Caco-2 (cell line): ENCODE measurements at regions not wholly inside any gene's neighbourhood (a gene's known extent, or its start where the extent isn't known, plus 50 kb on each side); places are given as distances from the start of the nearest gene placed in this dataset.
"Not testable (repeated sequence)": the region's sequence is repeated elsewhere in the genome, so short reads cannot be mapped to it uniquely, and the experiment has no call there.

Source experiments
- BruUV-seq: library from RNA; stranded (reverse); fragments of 400-500 nt; replicated peaks from 2 replicates; lab custom pipeline; 2021; lab: Mats Ljungman, UMichigan
- CTCF ChIA-PET: fragments of 300-600 bp; sonication (Branson Sonifier 250); formaldehyde crosslinking; loops from one replicate; lab custom pipeline; 2022; ENCODE audit warnings: antibody characterized with exemption; lab: Charles Lee
- POLR2A ChIA-PET: fragments of 300-600 bp; sonication (Branson Sonifier 250); formaldehyde crosslinking; loops from one replicate; lab custom pipeline; 2022; ENCODE audit warnings: antibody characterized with exemption; lab: Charles Lee
- DNase-seq, 2 experiments: peaks; one replicate each; pipeline versions ENCODE4 v3.0.0 to v3.0.0-alpha.2; 2020 to 2022
- H3K27me3 ChIP-seq: replicated peaks from 2 replicates; pipeline ENCODE4 v1.6.0; 2011; ENCODE audit warnings: low read length; ENCODE audit not compliant: control insufficient read depth, insufficient read depth
- H3K36me3 ChIP-seq: 2 replicates; pipeline ENCODE4 v1.5.1; 2011; ENCODE audit warnings: low read length; ENCODE audit not compliant: control insufficient read depth, insufficient read depth
- H3K4me1 ChIP-seq: fragments of 250-450 bp; sonication (Bioruptor Pico); 2 replicates; pipeline ENCODE4 v1.5.1; 2020; ENCODE audit warnings: mild to moderate bottlenecking
- H3K4me3 ChIP-seq: 2 replicates; pipeline ENCODE4 v1.5.1; 2011; ENCODE audit warnings: low read depth, mild to moderate bottlenecking, control low read depth, low read length
- H3K9me3 ChIP-seq: fragments of 250-450 bp; sonication (Bioruptor Pico); 2 replicates; pipeline ENCODE4 v1.5.1; 2020; ENCODE audit warnings: mild to moderate bottlenecking, moderate library complexity
- H3K27ac Mint-ChIP-seq: one replicate; pipeline ENCODE4 v1.8.0; 2022; ENCODE audit warnings: mixed read lengths; ENCODE audit not compliant: unreplicated experiment
- H3K27me3 Mint-ChIP-seq: one replicate; pipeline ENCODE4 v1.8.0; 2022; ENCODE audit warnings: mixed read lengths; ENCODE audit not compliant: insufficient read depth, unreplicated experiment
- H3K36me3 Mint-ChIP-seq: one replicate; pipeline ENCODE4 v1.8.0; 2022; ENCODE audit warnings: mild to moderate bottlenecking, mixed read lengths; ENCODE audit not compliant: insufficient read depth, unreplicated experiment
- H3K4me1 Mint-ChIP-seq: one replicate; pipeline ENCODE4 v1.8.0; 2022; ENCODE audit warnings: low read depth, mixed read lengths; ENCODE audit not compliant: unreplicated experiment
- H3K4me3 Mint-ChIP-seq: one replicate; pipeline ENCODE4 v1.8.0; 2022; ENCODE audit warnings: mild to moderate bottlenecking, moderate library complexity, mixed read lengths; ENCODE audit not compliant: unreplicated experiment
- H3K9me3 Mint-ChIP-seq: one replicate; pipeline ENCODE4 v1.8.0; 2022; ENCODE audit warnings: mixed read lengths; ENCODE audit not compliant: unreplicated experiment
- intact Hi-C: fragments of 100-400 bp; cut with micrococcal nuclease; formaldehyde crosslinking; loops from one replicate; pipeline ENCODE4 v1.10.0; 2022; ENCODE audit not compliant: unreplicated experiment
- TF ChIP-seq, protein P1 (sequence below), 2 experiments: fragments of 200-600 bp in 1 of 2; IDR thresholded peaks; 1 replicate in 1 of 2; 2 replicates in 1 of 2; pipeline versions ENCODE4 v1.5.1 to v1.8.0; 2011 to 2022; ENCODE audit warnings: antibody characterized with exemption in 1 of 2, control low read depth in 1 of 2, inconsistent platforms in 1 of 2, low read depth in 1 of 2, low read length in 1 of 2, mild to moderate bottlenecking in 1 of 2, moderate library complexity in 1 of 2; ENCODE audit not compliant: insufficient read depth in 1 of 2, severe bottlenecking in 1 of 2, unreplicated experiment in 1 of 2

DNA sequence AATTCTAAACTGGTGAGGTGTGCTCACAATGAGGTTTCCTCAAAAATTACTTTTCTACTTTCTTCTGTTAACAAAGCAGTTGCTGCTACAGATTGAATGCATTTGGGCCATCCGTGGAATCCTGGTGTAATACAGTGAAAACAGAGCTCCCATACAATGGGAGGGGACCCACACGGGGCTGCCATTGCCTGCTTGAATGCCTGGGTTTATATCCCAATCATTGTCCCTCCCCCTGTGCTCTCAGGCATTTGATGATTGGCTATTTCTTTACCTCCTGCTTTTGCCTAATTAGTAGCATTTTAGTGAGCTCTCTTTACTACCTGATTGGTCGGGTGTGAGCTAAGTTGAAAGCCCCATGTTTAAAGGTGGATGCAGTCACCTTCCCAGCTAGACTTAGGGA lies 52.9 kb upstream of the CSF1 start:
- H3K9me3 Mint-ChIP-seq, BruUV-seq, H3K36me3 Mint-ChIP-seq, H3K9me3 ChIP-seq, H3K27me3 Mint-ChIP-seq, H3K36me3 ChIP-seq, H3K4me3 Mint-ChIP-seq, CTCF ChIA-PET, H3K27me3 ChIP-seq, H3K27ac Mint-ChIP-seq, H3K4me3 ChIP-seq, intact Hi-C loops, DNase-seq, POLR2A ChIA-PET: not testable (repeated sequence)
- H3K4me1 Mint-ChIP-seq = peaks cover 14% of the 10 kb centered on the region
- H3K4me1 ChIP-seq = peaks cover 12% of the 10 kb centered on the region; the same call in 1 of the 2 replicates

DNA sequence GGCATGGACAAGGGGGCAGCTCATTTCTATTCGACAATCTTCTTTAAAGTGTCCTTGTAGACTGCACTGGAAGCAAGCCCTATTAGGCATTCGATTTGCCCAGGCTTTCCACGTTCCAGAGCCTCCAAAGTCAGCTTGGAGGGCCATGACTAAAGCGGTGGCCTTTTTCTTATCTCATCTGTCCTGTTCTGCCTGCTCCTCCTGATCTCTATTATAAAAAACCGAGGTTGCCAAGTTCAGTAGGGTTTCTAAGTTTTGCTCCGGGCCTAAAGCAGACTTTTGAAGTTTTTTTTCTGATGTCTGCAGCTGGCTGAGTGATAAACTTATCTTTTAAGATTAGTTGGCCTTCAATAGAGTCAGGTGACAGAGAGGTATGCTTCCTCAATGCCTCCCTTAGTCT lies 54.7 kb upstream of the CSF1 start:
- H3K36me3 ChIP-seq, BruUV-seq, H3K27me3 Mint-ChIP-seq, H3K9me3 Mint-ChIP-seq, H3K9me3 ChIP-seq, H3K27me3 ChIP-seq, CTCF ChIA-PET, intact Hi-C loops, H3K4me3 Mint-ChIP-seq, H3K36me3 Mint-ChIP-seq, H3K4me3 ChIP-seq, POLR2A ChIA-PET: not testable (repeated sequence)
- peaks cover 12% of the 10 kb centered on the region; the same call in 1 of the 2 replicates for H3K4me1 ChIP-seq
- Mint-ChIP-seq H3K27ac (peak overlapping the region; percentile 39), H3K4me1 (peaks cover 14% of the 10 kb centered on the region)
- DNase-seq = peak; percentile 38 to 48

DNA sequence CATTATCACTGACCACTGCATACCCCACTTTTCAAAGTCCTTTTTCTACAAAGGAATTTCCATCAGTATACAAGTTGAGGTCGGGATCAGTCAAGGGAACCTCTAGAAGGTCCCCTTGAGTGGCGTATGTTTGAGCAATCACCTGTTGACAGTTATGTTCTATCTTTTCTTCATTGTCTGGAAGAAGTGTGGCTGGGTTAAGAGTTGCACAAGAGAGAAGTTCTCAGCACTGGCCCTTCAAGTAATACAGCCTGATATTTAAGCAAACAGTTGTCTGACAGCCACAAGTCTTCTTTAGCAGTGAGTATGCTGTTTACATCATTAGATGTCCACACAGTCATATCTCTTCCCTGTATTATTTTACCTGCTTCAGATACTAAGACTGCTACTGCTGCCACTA lies 56.7 kb upstream of the CSF1 start:
- H3K4me3 ChIP-seq, CTCF ChIA-PET, H3K36me3 Mint-ChIP-seq, POLR2A ChIA-PET, H3K9me3 Mint-ChIP-seq, H3K36me3 ChIP-seq, H3K9me3 ChIP-seq, H3K4me3 Mint-ChIP-seq, H3K27me3 Mint-ChIP-seq, H3K27ac Mint-ChIP-seq, intact Hi-C loops, BruUV-seq, H3K27me3 ChIP-seq: not testable (repeated sequence)
- H3K4me1 Mint-ChIP-seq = peaks cover 14% of the 10 kb centered on the region
- H3K4me1 ChIP-seq = peaks cover 12% of the 10 kb centered on the region; the same call in 1 of the 2 replicates
- peak in 1 of 2 experiments; percentile 5 for DNase-seq

DNA sequence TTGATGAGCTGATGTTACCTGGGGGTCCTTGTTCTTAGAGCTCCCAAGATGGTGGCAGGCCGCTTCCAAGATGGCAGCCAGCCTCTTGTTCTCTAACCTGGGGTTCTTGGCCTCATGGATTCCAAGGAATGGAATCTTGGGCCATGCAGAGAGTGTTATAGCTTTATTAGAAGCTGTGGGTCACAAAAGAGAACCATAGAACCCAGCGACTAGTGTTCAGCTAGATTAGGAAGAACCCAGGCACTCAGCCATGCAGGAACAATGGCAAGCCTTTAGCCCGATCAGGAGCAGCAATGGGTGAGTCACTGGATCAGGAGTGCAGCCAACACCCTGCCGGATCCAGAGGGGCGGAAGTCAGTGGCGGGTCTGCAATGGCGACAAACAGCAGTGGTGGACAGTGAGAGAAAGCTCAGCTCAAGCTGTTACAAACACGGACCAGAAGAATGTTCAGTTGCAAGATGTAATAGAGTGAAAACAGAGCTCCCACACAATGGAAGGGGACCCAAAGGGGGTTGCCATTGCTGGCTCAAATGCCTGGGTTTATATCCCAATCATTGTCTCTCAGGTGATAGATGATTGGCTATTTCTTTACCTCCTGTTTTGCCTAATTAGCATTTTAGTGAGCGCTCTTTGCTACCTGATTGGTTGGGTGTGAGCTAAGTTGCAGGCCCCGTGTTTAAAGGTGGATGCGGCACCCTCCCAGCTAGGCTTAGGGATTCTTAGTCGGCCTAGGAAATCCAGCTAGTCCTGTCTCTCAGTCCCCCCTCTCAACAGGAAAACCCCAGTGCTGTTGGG lies 58.2 kb upstream of the CSF1 start:
- H3K4me3 ChIP-seq, BruUV-seq, DNase-seq, H3K9me3 Mint-ChIP-seq, H3K27me3 ChIP-seq, intact Hi-C loops, H3K27me3 Mint-ChIP-seq, H3K27ac Mint-ChIP-seq, CTCF ChIA-PET, POLR2A ChIA-PET, H3K36me3 ChIP-seq, H3K36me3 Mint-ChIP-seq, H3K4me3 Mint-ChIP-seq, H3K9me3 ChIP-seq: not testable (repeated sequence)
- H3K4me1 Mint-ChIP-seq = peaks cover 14% of the 10 kb centered on the region
- H3K4me1 ChIP-seq = peaks cover 12% of the 10 kb centered on the region; the same call in 1 of the 2 replicates

DNA sequence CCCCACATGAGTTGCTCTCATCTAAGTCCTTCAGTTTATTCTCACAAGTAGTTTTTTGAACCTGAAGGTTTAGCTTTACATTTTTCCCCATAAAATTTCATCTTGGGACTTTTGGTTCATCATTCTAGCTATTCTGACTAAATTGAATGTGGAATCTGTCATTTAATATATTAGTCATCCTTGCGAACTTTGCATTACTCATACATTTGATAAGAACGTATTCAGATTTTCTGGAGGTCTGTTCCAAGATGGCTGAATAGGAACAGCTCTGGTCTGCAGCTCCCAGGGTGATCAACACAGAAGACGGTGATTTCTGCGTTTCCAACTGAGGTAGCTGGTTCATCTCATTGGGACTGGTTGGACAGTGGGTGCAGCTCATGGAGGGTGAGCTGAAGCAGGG lies 59.8 kb upstream of the CSF1 start:
- no peaks in the 10 kb centered on the region for H3K27me3 Mint-ChIP-seq
- TF ChIP-seq, protein P1, sequence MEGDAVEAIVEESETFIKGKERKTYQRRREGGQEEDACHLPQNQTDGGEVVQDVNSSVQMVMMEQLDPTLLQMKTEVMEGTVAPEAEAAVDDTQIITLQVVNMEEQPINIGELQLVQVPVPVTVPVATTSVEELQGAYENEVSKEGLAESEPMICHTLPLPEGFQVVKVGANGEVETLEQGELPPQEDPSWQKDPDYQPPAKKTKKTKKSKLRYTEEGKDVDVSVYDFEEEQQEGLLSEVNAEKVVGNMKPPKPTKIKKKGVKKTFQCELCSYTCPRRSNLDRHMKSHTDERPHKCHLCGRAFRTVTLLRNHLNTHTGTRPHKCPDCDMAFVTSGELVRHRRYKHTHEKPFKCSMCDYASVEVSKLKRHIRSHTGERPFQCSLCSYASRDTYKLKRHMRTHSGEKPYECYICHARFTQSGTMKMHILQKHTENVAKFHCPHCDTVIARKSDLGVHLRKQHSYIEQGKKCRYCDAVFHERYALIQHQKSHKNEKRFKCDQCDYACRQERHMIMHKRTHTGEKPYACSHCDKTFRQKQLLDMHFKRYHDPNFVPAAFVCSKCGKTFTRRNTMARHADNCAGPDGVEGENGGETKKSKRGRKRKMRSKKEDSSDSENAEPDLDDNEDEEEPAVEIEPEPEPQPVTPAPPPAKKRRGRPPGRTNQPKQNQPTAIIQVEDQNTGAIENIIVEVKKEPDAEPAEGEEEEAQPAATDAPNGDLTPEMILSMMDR (IDR thresholded peaks at IDR 0.05; ENCODE audit: insufficient read depth in 1 of 2, low read depth in 1 of 2, low read length in 1 of 2, severe bottlenecking in 1 of 2, unreplicated experiment in 1 of 2) = no peak
- Histone ChIP-seq H3K4me3 (no peak overlapping the region), H3K9me3 (no peaks in the 10 kb centered on the region), H3K27me3 (no peaks in the 10 kb centered on the region), H3K36me3 (no peaks in the 10 kb centered on the region), H3K4me1 (peaks cover 11% of the 10 kb centered on the region; the same call in 1 of the 2 replicates)
- BruUV-seq = no TSS peak
- ChIA-PET POLR2A (no interaction called here), CTCF (no interaction called here)
- H3K4me1 Mint-ChIP-seq = peaks cover 5% of the 10 kb centered on the region
- H3K36me3 Mint-ChIP-seq = no peaks in the 10 kb centered on the region
- intact Hi-C loops = no loop called here
- H3K9me3 Mint-ChIP-seq = no peaks in the 10 kb centered on the region
- no peak overlapping the region for H3K27ac Mint-ChIP-seq
- no peak for DNase-seq
- no peak overlapping the region for H3K4me3 Mint-ChIP-seq
